Bronchial epithelial cell (primary cell): ENCODE measurements at regions not wholly inside any gene's neighbourhood (a gene's known extent, or its start where the extent isn't known, plus 50 kb on each side); places are given as distances from the start of the nearest gene placed in this dataset.

Experiments
- DNase-seq: peaks from one replicate; pipeline ENCODE4 v3.0.0-alpha.2; 2010; ENCODE audit warnings: low read depth
- FAIRE-seq: peaks from 2 replicates; lab custom pipeline; 2011; peaks lifted over from hg19 to GRCh38; lab: Jason Lieb, UNC
- H3K27me3 ChIP-seq: 2 replicates; pipeline ENCODE4 v1.5.1; 2011; ENCODE audit warnings: low read length; ENCODE audit not compliant: control insufficient read depth, insufficient read depth
- H3K36me3 ChIP-seq: 2 replicates; pipeline ENCODE4 v1.5.1; 2011; ENCODE audit warnings: low read length; ENCODE audit not compliant: control insufficient read depth, insufficient read depth
- H3K4me3 ChIP-seq: 2 replicates; pipeline ENCODE4 v1.5.1; 2011; ENCODE audit warnings: mild to moderate bottlenecking, low read depth, low read length, control low read depth
- TF ChIP-seq, protein P1 (sequence below): IDR thresholded peaks from 2 replicates; pipeline ENCODE4 v1.5.1; 2011; ENCODE audit warnings: mild to moderate bottlenecking, moderate library complexity, low read length, control low read depth, inconsistent platforms; ENCODE audit not compliant: insufficient read depth, severe bottlenecking

DNA sequence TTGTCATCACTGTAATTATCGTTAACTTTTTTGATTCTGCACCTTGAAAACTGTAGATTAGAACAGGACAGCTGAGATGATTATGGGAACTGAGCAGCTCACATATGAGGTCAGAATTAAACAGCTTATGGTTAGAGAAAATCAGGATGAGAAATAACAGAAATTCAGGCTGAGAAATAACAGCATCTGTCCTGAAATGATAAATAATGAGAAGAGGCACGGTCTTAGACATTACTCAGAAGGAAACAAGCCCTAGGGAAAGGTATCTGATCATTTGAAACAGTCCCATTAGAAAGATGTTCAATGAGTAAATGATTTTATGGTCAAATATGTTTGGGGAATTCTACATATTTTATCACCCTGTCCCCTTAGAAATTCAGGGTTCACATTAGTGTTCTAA lies 65.6 kb upstream of the PCGF5 start:
- FAIRE-seq: no peak
- H3K36me3 ChIP-seq: no peaks in the 10 kb centered on the region
- no peak overlapping the region for H3K4me3 ChIP-seq
- no peak for DNase-seq
- no peaks in the 10 kb centered on the region for H3K27me3 ChIP-seq
- TF ChIP-seq, protein P1, sequence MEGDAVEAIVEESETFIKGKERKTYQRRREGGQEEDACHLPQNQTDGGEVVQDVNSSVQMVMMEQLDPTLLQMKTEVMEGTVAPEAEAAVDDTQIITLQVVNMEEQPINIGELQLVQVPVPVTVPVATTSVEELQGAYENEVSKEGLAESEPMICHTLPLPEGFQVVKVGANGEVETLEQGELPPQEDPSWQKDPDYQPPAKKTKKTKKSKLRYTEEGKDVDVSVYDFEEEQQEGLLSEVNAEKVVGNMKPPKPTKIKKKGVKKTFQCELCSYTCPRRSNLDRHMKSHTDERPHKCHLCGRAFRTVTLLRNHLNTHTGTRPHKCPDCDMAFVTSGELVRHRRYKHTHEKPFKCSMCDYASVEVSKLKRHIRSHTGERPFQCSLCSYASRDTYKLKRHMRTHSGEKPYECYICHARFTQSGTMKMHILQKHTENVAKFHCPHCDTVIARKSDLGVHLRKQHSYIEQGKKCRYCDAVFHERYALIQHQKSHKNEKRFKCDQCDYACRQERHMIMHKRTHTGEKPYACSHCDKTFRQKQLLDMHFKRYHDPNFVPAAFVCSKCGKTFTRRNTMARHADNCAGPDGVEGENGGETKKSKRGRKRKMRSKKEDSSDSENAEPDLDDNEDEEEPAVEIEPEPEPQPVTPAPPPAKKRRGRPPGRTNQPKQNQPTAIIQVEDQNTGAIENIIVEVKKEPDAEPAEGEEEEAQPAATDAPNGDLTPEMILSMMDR: no peak

DNA sequence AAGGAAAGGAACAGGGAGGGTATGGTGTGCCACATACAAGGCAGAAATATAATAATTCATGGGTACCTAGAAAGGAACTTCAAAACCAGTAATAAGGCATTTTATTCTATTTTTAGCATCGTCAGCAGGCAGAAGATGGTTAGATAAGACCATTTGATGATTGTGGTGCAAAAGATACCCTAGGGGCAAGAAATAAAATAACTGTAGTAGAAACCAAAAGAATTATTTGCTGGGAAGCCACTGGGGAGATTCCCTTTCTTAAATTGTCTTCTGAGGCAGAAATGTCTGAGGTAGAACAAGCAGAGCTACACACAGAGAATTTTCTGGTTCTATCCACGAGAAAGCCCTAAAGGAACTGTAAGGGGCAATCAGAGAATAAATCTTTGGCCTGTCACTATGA lies 64.3 kb upstream of the PCGF5 start:
- H3K27me3 ChIP-seq: peaks cover 2% of the 10 kb centered on the region
- TF ChIP-seq, protein P1: no peak

DNA sequence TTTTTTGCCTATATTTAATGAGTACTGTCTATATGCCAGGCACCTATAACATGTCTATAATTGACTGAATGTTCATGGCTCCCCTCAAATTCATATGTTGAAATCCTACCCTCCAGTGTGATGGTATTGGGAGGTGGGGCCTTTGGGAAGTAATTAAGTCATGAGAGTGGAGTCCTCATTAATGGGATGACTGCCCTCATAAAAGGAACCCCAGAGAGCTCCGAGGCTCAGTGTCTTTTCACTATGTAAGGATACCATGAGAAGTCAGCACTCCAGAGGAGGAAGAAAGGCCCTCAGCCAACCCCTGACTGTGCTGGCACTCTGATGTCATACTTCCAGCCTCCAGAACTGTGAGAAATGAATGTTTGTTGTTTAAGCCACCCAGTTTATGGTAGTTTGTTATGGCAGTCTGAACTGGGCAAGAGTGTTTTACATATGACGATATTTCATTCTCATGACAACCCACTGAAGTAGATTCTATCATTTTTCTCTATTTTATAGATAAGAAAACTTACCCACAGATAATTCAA lies 61.1 kb upstream of the PCGF5 start:
- no peak overlapping the region for H3K4me3 ChIP-seq

More for the DNA sequence above, 64.3 kb upstream of the PCGF5 start:
- Histone ChIP-seq H3K36me3 (no peaks in the 10 kb centered on the region), H3K4me3 (no peak overlapping the region)
- FAIRE-seq: no peak
- no peak for DNase-seq

DNA sequence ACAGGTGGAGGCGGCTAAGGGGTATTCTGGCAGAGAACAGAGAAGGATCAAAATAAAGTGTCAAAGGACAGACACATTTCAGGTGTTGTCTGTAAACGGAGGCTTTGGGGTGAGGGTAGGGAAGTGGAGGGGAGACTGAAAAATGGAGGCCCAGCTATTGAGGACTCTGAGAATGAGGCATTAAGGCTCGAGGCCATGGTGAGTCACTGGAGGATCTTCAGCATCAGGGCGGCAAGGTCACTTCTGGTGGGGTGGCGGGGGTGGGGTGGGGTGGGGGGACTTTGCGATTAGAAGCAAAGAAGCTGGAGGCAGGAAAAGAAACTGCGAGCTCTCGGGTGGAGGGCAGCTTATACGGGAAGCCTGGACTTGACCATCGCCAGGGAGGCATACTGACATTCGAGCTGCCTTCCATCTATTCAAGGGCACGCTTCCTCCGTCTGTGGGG lies 58.4 kb upstream of the PCGF5 start:
- H3K27me3 ChIP-seq: peaks cover 2% of the 10 kb centered on the region
- FAIRE-seq: no peak
- DNase-seq: peak; percentile 35
- H3K36me3 ChIP-seq: no peaks in the 10 kb centered on the region
- TF ChIP-seq, protein P1: no peak
- peak overlapping the region; percentile 49 for H3K4me3 ChIP-seq

More for the DNA sequence above, 61.1 kb upstream of the PCGF5 start:
- H3K36me3 ChIP-seq: no peaks in the 10 kb centered on the region
- no peak for FAIRE-seq
- H3K27me3 ChIP-seq: peaks cover 2% of the 10 kb centered on the region
- no peak for DNase-seq
- TF ChIP-seq, protein P1: no peak

DNA sequence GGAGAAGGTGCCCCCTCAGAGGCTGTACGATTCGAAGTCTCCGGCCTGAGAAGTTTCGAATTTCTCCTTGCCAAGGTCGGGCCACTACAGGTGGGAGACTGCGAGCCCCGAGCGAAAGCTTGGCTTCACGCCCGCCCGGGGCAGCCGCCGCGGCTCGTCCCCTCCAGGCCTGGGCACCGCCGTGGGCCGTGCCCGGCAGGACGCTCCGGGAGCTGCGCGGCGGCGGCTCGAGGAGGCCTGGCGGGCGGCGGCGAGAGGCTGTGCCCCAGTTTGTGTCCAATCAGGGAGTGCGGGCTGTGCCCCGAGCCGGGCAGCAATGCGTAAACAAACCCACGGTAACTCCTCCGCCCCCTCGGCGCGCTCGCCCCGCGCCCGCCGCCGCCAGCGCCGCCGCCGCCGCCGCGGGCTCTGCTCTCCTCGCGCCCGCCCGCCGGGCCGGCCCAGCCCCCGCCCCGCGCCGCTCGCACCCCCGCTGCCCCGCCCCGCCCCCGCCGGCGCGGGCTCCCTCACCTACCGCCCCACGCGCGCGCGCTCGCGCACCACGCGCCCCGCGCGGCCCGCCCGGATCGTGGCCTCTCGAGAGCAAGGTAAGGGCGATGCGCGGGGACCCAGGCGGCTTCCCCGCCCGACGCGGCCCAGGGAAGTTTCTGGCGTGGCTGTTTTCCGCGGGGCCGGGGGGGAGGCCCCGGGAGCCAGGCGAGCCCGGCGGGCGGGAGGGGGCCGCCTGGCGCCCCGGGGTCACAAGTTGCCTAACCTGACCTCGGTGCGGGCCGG lies 57.8 kb upstream of the PCGF5 start:
- Histone ChIP-seq H3K27me3 (peaks cover 2% of the 10 kb centered on the region), H3K36me3 (no peaks in the 10 kb centered on the region), H3K4me3 (peak overlapping the region; percentile 49)
- DNase-seq (peak; percentile 26), FAIRE-seq (no peak)
- TF ChIP-seq, protein P1: no peak
